ENCODE measurements at regions not wholly inside any gene's neighbourhood (a gene's known extent, or its start where the extent isn't known, plus 50 kb on each side); places are given as distances from the start of the nearest gene placed in this dataset.

DNA sequence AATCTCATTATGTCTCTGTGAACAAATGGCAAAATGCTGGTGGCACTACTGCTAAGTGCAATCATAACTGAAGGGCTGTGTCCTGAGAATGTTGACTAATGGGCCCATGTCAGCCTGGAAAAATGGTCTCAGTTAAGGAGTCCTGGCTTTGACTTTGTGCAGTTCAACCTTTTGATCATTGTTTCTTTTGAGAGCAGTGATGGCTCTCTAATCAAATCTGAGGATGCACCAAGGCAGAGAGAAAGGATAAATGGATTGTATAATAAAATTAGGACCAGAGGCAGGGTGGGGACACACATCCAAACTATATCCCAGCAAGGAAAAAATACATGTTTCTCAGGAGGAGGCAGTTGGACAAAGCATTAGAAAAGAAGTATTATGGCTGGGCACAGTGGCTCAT, 59.6 kb upstream of the SYN3 start:
- intact Hi-C loops (cut with DNase I), result no loop called here
- Histone ChIP-seq H3K27ac (replicated peaks in 1 of 4) (no peak overlapping the region), H3K9me3 (no peaks in the 10 kb centered on the region), H3K4me3 (no peak overlapping the region), H3K4me1 (no peaks in the 10 kb centered on the region), H3K36me3 (no peaks in the 10 kb centered on the region), H3K27me3 (peaks cover 0 to 4% (median 0%) of the 10 kb centered on the region in 4 donors)
- TF ChIP-seq CTCF (IDR thresholded peaks at IDR 0.05) (no peak), POLR2A (IDR thresholded peaks at IDR 0.05; ENCODE audit: low read depth) (no peak), POLR2AphosphoS5 (IDR thresholded peaks at IDR 0.05) (no peak), EP300 (IDR thresholded peaks at IDR 0.05) (no peak)
- DNase-seq (ENCODE audit: extremely low spot score), result no peak

- Histone ChIP-seq H3K27ac (replicated peaks in 1 of 4) (no peak overlapping the region), H3K4me1 (no peaks in the 10 kb centered on the region), H3K4me3 (no peak overlapping the region), H3K9me3 (no peaks in the 10 kb centered on the region), H3K36me3 (no peaks in the 10 kb centered on the region), H3K27me3 (peaks cover 0 to 4% (median 0%) of the 10 kb centered on the region in 4 donors)
- intact Hi-C loops (cut with DNase I), result no loop called here
- WGBS, result 65% methylated on average over 2 of the region's 2 CpGs
- TF ChIP-seq POLR2AphosphoS5 (IDR thresholded peaks at IDR 0.05) (no peak), CTCF (IDR thresholded peaks at IDR 0.05) (no peak), POLR2A (IDR thresholded peaks at IDR 0.05; ENCODE audit: low read depth) (no peak), EP300 (IDR thresholded peaks at IDR 0.05) (no peak)
- DNase-seq (ENCODE audit: extremely low spot score), result no peak
Measured at GRCh38 chr22:33116841-33117547, 58.8 kb upstream of the SYN3 start.

DNA sequence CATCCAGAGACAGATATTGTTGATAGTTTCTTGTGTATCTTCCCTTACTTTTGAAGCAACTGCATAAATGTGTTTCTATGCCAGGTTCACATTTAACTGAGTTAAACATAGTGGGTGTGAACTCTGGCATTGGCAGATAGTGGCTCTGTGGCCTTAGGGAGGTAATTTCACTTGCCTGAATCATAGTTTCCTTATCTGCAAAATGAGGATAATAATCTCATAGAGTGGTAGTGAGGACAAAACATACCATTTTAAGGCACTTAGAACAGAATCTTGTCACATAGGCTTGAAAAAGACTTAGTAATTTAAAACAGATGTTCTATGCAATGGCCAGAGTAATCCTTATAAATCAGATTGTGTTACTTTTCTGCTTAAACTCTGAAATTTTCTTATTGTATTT, 56.4 kb upstream of the SYN3 start:
- TF ChIP-seq CTCF (IDR thresholded peaks at IDR 0.05) (no peak), EP300 (IDR thresholded peaks at IDR 0.05) (no peak), POLR2A (IDR thresholded peaks at IDR 0.05; ENCODE audit: low read depth) (no peak), POLR2AphosphoS5 (IDR thresholded peaks at IDR 0.05) (no peak)
- no peak for DNase-seq (ENCODE audit: extremely low spot score)
- Histone ChIP-seq H3K9me3 (no peaks in the 10 kb centered on the region), H3K36me3 (no peaks in the 10 kb centered on the region), H3K4me1 (no peaks in the 10 kb centered on the region), H3K27ac (replicated peaks in 1 of 4) (no peak overlapping the region), H3K4me3 (no peak overlapping the region), H3K27me3 (peaks cover 0 to 4% (median 0%) of the 10 kb centered on the region in 4 donors)
- intact Hi-C loops (cut with DNase I), result no loop called here

DNA sequence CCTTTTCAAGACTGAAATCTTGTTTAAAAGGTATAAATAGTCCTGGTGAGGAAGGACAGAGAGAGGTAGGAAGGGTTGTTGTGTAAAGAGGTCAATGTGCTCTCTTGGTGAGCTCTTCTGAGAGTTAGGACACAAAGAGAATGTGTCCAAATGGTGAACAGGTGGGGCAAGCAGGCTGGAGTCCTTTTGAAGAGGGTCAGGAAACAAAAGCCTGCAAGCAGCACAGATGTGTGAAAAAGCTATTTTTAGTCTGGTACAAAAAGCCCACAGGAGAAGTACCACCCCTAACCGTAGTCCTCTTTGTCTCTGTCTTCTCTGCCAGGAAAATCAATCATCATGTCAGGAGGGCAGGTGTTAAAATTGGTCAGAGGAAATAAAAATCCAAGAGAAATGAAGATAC, 54.4 kb upstream of the SYN3 start:
- intact Hi-C loops (cut with DNase I), result no loop called here
- 0% methylated on average over 1 of the region's 1 CpG for WGBS
- H3K27ac ChIP-seq (replicated peaks in 1 of 4), result no peak overlapping the region
- peaks cover 0 to 4% (median 0%) of the 10 kb centered on the region in 4 donors for H3K27me3 ChIP-seq
- TF ChIP-seq POLR2A (IDR thresholded peaks at IDR 0.05; ENCODE audit: low read depth), result no peak
- TF ChIP-seq POLR2AphosphoS5 (IDR thresholded peaks at IDR 0.05), result no peak
- TF ChIP-seq CTCF (IDR thresholded peaks at IDR 0.05), result no peak
- no peak for TF ChIP-seq EP300 (IDR thresholded peaks at IDR 0.05)
- no peaks in the 10 kb centered on the region for H3K4me1 ChIP-seq
- H3K4me3 ChIP-seq, result no peak overlapping the region
- no peak for DNase-seq (ENCODE audit: extremely low spot score)
- no peaks in the 10 kb centered on the region for H3K36me3 ChIP-seq
- no peaks in the 10 kb centered on the region for H3K9me3 ChIP-seq

DNA sequence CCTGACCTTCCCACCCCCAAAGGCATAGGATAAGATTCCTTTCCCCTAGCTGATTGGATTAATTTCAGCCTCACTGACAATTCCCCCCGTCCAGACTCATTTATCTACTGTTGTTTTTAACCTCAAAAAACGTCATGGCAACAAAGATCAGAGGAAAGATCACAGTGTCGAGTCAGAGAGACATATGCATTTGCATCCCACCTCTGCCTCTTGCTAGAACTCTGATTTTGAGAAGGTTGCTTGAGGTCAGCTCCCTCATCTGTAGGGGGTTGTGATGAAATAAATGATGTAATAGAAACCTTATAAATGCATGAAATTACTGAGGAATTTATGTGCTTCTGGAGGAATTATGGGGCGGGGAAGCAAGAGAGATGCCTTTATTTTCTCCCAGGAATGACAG, 53.3 kb upstream of the SYN3 start:
- H3K27me3 ChIP-seq, result peaks cover 0 to 7% (median 0%) of the 10 kb centered on the region in 4 donors
- no peak for DNase-seq (ENCODE audit: extremely low spot score)
- WGBS, result 13% methylated on average over 3 of the region's 4 CpGs
- no peak for TF ChIP-seq CTCF (IDR thresholded peaks at IDR 0.05)
- no peak for TF ChIP-seq EP300 (IDR thresholded peaks at IDR 0.05)
- TF ChIP-seq POLR2A (IDR thresholded peaks at IDR 0.05; ENCODE audit: low read depth), result no peak
- no peak for TF ChIP-seq POLR2AphosphoS5 (IDR thresholded peaks at IDR 0.05)
- intact Hi-C loops (cut with DNase I), result no loop called here
- no peaks in the 10 kb centered on the region for H3K4me1 ChIP-seq
- H3K9me3 ChIP-seq, result no peaks in the 10 kb centered on the region
- no peak overlapping the region for H3K4me3 ChIP-seq
- H3K27ac ChIP-seq (replicated peaks in 1 of 4), result no peak overlapping the region
- no peaks in the 10 kb centered on the region for H3K36me3 ChIP-seq
